Stimulated activated CD4-positive, alpha-beta T cell treated with anti-CD3 and anti-CD28 coated beads, Interleukin-1b, Interleukin-23, amount 100 ng/mL, for 1 hour (primary cell): ENCODE measurements at regions not wholly inside any gene's neighbourhood (a gene's known extent, or its start where the extent isn't known, plus 50 kb on each side); places are given as distances from the start of the nearest gene placed in this dataset.
"Not testable (repeated sequence)": the region's sequence is repeated elsewhere in the genome, so short reads cannot be mapped to it uniquely, and the experiment has no call there.

Experiments used
- DNase-seq, 2 donors: peaks; one replicate each; pipeline ENCODE4 v3.0.0-alpha.2; 2020; ENCODE audit warnings: low read depth in 2 of 2

DNA sequence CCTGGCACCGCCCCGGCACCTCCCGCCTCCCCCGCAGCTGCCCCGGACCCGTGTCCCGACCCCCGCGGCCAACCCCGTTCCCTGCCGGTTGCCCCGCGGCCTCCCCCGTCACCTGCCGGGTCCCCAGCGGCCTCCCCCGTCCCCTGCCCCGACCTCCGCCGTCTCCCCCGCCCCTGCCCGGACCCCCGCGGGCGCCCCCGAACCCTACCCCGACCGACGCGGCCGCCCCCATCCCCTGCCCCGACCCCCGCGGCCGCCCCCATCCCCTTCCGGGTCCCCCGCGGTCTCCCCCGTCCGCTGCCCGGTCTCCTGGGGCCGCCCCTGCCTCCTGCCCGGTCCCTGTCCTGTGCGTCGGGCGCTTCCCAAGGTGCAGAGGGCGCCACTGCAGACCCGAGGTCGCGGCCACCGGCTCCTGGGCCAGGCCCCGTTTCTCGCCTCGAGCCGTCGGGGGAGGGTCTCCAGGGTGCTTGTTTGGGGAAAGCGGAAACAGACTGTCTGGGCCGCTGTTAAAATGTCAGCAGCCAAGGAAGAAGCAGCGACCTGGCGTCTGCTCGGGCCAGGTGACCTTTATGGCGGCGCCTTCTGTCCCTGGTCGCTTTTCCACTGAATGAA lies 51.6 kb upstream of the APOD start:
- DNase-seq: not testable (repeated sequence)

DNA sequence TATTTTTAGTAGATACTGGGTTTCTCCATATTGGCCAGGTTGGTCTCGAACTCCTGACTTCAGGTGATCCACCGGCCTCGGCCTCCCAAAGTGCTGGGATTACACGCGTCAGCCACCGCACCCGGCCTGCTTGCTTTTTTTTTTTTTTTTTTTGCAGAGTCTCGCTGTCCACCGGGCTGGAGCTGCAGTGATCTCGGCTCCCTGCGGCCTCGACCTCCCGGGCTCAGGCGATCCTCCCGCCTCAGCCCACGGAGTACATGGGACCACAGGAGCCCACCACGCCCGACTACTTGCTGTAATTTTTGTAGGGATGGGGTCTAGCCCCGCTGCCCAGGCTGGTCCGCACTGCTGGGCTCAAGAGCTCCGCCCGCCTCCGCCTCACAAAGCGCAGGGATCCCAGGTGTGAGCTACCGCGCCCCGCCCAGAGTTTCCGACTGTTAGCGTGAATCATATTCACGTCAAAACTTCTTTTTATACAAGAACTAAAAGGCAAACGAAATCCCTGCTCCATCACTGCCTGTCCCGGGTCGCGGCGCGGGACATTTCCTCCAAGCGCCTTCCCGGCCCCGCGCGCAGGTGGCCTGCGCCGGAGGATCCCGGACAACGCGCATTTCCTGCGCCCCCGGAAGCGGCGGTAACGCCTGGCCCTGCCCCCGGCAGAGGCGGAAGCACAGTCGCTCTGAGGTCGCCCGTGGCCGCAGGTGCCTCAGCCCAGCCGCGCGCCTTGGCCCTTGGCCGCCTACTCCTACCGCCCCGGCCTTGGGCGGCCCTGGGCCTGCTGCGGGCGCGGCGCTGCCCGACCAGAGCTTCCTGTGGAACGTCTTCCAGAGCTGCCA lies 50.9 kb upstream of the APOD start:
- DNase-seq: peak in 1 of 2 donors; percentile 33
